CD4-positive, alpha-beta T cell treated with Interleukin-10 for 1 hour (primary cell): ENCODE measurements at regions not wholly inside any gene's neighbourhood (a gene's known extent, or its start where the extent isn't known, plus 50 kb on each side); places are given as distances from the start of the nearest gene placed in this dataset.

Experiments used
- DNase-seq: peaks from one replicate; pipeline ENCODE4 v3.0.0-alpha.2; 2020

GRCh38 chr1:30061292-30062220 is 661.8 kb downstream of the MATN1 start:
- no peak for DNase-seq

- DNase-seq, result no peak
Measured at GRCh38 chr1:30060738-30061137, 662.6 kb downstream of the MATN1 start.

- DNase-seq, result no peak
Measured at GRCh38 chr1:30058970-30059369, 664.4 kb downstream of the MATN1 start.

GRCh38 chr1:30054126-30054525 is 669.3 kb downstream of the MATN1 start:
- no peak for DNase-seq

- DNase-seq, result no peak
Measured at GRCh38 chr1:30052178-30052577, 671.2 kb downstream of the MATN1 start.

- no peak for DNase-seq
Measured at GRCh38 chr1:30051777-30052176, 671.6 kb downstream of the MATN1 start.

- no peak for DNase-seq
Measured at GRCh38 chr1:30049748-30050296, 673.6 kb downstream of the MATN1 start.

GRCh38 chr1:30048905-30049304 is 674.5 kb downstream of the MATN1 start:
- no peak for DNase-seq

GRCh38 chr1:30047576-30047975 is 675.8 kb downstream of the MATN1 start:
- no peak for DNase-seq

GRCh38 chr1:30046751-30047150 is 676.6 kb downstream of the MATN1 start:
- no peak for DNase-seq

- no peak for DNase-seq
Measured at GRCh38 chr1:30045304-30046090, 677.9 kb downstream of the MATN1 start.

GRCh38 chr1:30044656-30045144 is 678.7 kb downstream of the MATN1 start:
- no peak for DNase-seq

GRCh38 chr1:30043731-30044408 is 679.5 kb downstream of the MATN1 start:
- no peak for DNase-seq

- no peak for DNase-seq
Measured at GRCh38 chr1:30043256-30043655, 680.1 kb downstream of the MATN1 start.

GRCh38 chr1:30042438-30043147 is 680.8 kb downstream of the MATN1 start:
- DNase-seq, result no peak

- no peak for DNase-seq
Measured at GRCh38 chr1:30041741-30042437, 681.5 kb downstream of the MATN1 start.

- DNase-seq, result no peak
Measured at GRCh38 chr1:30040081-30041019, 683.0 kb downstream of the MATN1 start.

- no peak for DNase-seq
Measured at GRCh38 chr1:30039354-30040080, 683.9 kb downstream of the MATN1 start.
